Tibial artery (tissue), 4 donors: ENCODE measurements at regions not wholly inside any gene's neighbourhood (a gene's known extent, or its start where the extent isn't known, plus 50 kb on each side); places are given as distances from the start of the nearest gene placed in this dataset.

Experiments used
- DNase-seq, 2 donors: peaks; one replicate each; pipeline ENCODE4 v3.0.0-alpha.2; 2019
- H3K27ac ChIP-seq, 2 donors: fragments of 200-600 bp; sonication (generic) in 1 of 2; 1 replicate in 1 of 2; 2 replicates in 1 of 2; pipeline ENCODE4 v1.5.1; 2018 to 2019; ENCODE audit warnings: mild to moderate bottlenecking in 1 of 2
- H3K27me3 ChIP-seq, 2 donors: fragments of 200-600 bp; sonication (generic) in 1 of 2; one replicate each; pipeline versions ENCODE4 v1.5.1 to v1.6.0; 2016 to 2019
- H3K36me3 ChIP-seq, 3 donors: fragments of 200-600 bp; sonication (generic) in 2 of 3; one replicate each; pipeline ENCODE4 v1.5.1; 2016 to 2019; ENCODE audit warnings: mild to moderate bottlenecking in 2 of 3
- H3K4me1 ChIP-seq, 4 donors: fragments of 200-600 bp; sonication (generic) in 2 of 4; 1 replicate in 3 of 4; 2 replicates in 1 of 4; pipeline ENCODE4 v1.5.1; 2016 to 2019
- H3K4me3 ChIP-seq, 2 donors: fragments of 200-600 bp; sonication (generic) in 1 of 2; 1 replicate in 1 of 2; 2 replicates in 1 of 2; pipeline ENCODE4 v1.5.1; 2018 to 2019; ENCODE audit warnings: mild to moderate bottlenecking in 2 of 2
- H3K9me3 ChIP-seq, 3 donors: fragments of 200-600 bp; sonication (generic) in 1 of 3; one replicate each; pipeline ENCODE4 v1.5.1; 2016 to 2019
- intact Hi-C: fragments of 100-400 bp; cut with DNase I; formaldehyde crosslinking; loops from one replicate; pipeline ENCODE4 v1.15.0; 2023; ENCODE audit warnings: low total_unique reads
- TF ChIP-seq, protein P1 (sequence below), 2 experiments: fragments of 200-600 bp in 1 of 2; fragments of 450-650 bp in 1 of 2; IDR thresholded peaks; one replicate each; pipeline ENCODE4 v1.5.1; 2017 to 2019; ENCODE audit warnings: antibody characterized with exemption in 2 of 2, mild to moderate bottlenecking in 1 of 2, moderate library complexity in 1 of 2

DNA sequence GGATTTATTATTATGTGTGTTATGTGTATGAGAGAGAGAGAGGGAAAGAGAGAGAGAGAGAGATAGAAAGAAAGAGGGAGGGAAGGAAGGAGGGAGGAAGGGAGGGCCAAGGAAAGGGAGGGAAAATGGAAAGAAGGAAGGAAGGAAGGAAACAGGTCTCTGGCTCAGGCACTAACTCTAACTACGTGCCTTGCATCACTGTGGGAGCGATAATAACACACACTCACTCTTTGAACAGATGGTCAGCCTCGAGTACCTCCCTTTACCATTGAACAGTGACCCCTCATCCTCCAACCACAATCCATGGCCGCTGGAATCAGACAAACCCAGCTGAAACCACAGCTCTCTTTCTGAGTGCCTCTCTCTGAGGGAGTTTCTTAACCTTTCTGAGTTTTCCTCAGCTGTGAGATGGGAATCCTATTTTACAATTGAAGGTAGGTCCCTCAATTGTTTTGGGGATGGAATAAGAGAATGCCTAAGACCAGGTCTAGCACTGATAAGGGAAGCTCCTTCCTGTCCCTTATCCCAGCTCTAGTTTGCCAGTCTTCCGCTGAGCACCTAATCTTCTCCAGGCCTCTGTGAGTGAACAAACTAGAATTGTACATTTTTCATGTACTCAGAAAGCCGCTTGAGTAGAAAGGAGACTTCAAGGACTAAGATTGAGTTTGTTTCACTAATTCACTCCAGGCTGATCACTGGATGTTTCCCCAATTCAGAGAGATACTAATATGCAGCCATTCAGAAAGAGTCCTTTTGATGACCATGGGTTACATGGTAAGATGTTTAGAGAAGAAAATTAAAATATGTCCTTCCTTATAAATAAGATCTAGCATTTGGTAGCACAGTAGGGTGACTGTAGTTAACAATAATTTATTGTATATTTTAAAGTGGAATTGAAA lies 62.8 kb downstream of the IRF2BP2 start:
- no peak for DNase-seq
- Histone ChIP-seq H3K27me3 (no peaks in the 10 kb centered on the region), H3K9me3 (no peaks in the 10 kb centered on the region), H3K36me3 (no peaks in the 10 kb centered on the region), H3K27ac (no peak overlapping the region), H3K4me3 (no peak overlapping the region), H3K4me1 (peaks cover 4 to 27% (median 20%) of the 10 kb centered on the region in 4 donors)
- TF ChIP-seq, protein P1, sequence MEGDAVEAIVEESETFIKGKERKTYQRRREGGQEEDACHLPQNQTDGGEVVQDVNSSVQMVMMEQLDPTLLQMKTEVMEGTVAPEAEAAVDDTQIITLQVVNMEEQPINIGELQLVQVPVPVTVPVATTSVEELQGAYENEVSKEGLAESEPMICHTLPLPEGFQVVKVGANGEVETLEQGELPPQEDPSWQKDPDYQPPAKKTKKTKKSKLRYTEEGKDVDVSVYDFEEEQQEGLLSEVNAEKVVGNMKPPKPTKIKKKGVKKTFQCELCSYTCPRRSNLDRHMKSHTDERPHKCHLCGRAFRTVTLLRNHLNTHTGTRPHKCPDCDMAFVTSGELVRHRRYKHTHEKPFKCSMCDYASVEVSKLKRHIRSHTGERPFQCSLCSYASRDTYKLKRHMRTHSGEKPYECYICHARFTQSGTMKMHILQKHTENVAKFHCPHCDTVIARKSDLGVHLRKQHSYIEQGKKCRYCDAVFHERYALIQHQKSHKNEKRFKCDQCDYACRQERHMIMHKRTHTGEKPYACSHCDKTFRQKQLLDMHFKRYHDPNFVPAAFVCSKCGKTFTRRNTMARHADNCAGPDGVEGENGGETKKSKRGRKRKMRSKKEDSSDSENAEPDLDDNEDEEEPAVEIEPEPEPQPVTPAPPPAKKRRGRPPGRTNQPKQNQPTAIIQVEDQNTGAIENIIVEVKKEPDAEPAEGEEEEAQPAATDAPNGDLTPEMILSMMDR (IDR thresholded peaks at IDR 0.05) = no peak
- intact Hi-C loops = loop anchor here (5.0 kb wide), 1 partner anchor 35 kb away; no protein-coding TSS in a partner anchor

DNA sequence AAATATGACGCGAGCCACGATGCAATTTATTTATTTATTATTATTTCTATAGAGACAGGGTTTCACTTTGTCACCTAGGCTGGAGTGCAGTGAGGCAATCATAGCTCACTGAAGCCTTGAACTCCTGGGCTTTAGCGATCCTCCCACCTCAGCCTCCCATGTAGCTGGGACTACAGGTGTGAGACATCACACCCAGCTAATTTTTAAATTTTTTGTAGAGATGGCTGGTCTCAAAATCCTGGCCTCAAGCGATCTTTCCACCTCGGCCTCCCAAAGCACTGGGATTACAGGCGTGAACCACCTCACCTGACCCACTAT lies 63.6 kb downstream of the IRF2BP2 start:
- TF ChIP-seq, protein P1 (IDR thresholded peaks at IDR 0.05) = no peak
- Histone ChIP-seq H3K27ac (no peak overlapping the region), H3K4me3 (no peak overlapping the region), H3K36me3 (no peaks in the 10 kb centered on the region), H3K4me1 (peaks cover 4 to 27% (median 20%) of the 10 kb centered on the region in 4 donors), H3K9me3 (no peaks in the 10 kb centered on the region), H3K27me3 (no peaks in the 10 kb centered on the region)
- intact Hi-C loops = loop anchor here (5.0 kb wide), 1 partner anchor 36 kb away; no protein-coding TSS in a partner anchor
- no peak for DNase-seq

DNA sequence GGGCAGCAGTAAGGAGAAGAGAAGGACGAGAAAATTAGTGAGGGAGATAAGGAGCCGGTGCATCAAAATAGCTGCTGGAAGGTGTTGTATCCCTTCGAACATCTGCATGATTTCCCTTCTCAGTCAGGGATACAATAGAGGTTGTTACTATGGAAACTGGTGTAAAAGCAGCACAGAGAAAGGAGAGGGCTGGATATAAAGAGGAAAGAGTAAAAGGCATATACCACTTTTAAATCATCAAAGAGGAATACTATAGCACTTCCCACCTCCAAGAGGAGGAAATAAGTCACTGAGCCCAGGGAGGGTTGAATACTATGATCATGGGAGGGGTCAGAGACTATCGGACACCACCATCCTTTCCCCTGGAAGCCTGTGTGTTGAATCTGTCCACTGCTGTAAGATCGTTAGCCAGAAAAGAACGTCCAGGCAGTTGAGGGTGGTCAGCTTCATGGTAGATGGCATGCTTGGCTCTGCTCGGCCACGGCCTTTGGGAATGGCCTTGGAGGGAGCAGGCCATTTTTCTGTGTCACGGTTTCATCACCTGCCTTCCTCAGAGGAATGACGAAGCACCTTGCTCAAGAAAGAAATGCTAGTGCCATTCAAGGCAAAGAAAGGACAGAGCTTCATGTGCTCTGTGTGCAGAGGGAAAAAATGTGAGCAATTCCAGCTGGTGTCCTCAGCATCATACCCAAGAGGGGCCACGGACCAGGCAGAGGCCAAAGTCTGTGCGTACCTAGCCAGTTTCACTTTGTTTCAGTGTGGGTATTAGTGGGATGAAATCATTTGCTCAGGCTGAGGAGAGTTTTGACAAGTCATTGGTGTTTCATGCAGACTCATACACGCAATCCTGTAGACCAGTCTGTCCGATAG lies 64.2 kb downstream of the IRF2BP2 start:
- DNase-seq = no peak
- H3K36me3 ChIP-seq = no peaks in the 10 kb centered on the region
- intact Hi-C loops = loop anchor here (5.0 kb wide), 1 partner anchor 37 kb away; no protein-coding TSS in a partner anchor
- no peak overlapping the region for H3K4me3 ChIP-seq
- TF ChIP-seq, protein P1 (IDR thresholded peaks at IDR 0.05) = no peak
- no peaks in the 10 kb centered on the region for H3K27me3 ChIP-seq
- H3K9me3 ChIP-seq = no peaks in the 10 kb centered on the region
- peak overlapping the region; percentile 49 to 62 for H3K27ac ChIP-seq
- H3K4me1 ChIP-seq = peaks cover 4 to 27% (median 20%) of the 10 kb centered on the region in 4 donors

DNA sequence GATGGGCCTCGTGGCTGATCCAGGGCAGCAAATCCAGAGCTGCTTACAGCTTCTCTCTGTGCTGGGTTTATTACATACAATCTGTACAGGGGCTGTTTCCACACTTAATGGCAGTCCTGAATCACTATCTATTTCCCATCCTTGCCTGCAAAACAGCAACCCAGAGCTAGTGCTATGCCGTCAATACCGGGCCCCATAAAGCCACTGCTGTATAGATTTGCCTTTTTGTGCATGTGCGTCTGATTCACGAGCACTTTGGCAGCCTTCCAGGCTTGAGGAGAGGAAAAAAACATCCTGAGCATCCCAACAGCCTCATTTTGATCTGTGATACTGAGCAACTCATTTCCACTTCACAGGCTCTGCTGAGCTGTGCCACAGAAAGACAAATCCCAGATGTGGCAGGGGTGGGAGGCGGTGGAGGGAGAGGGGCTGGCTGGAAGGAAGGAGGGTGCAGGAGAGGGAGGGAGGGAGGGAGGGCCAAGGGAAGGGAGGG lies 65.2 kb upstream of the TARBP1 start:
- Histone ChIP-seq H3K9me3 (no peaks in the 10 kb centered on the region), H3K4me1 (peaks cover 4 to 43% (median 30%) of the 10 kb centered on the region in 4 donors), H3K36me3 (no peaks in the 10 kb centered on the region), H3K27ac (peak overlapping the region; percentile 49 to 62), H3K27me3 (no peaks in the 10 kb centered on the region), H3K4me3 (no peak overlapping the region)
- intact Hi-C loops = no loop called here
- peak; percentile 73 to 81 for DNase-seq
- TF ChIP-seq, protein P1 (IDR thresholded peaks at IDR 0.05) = no peak

DNA sequence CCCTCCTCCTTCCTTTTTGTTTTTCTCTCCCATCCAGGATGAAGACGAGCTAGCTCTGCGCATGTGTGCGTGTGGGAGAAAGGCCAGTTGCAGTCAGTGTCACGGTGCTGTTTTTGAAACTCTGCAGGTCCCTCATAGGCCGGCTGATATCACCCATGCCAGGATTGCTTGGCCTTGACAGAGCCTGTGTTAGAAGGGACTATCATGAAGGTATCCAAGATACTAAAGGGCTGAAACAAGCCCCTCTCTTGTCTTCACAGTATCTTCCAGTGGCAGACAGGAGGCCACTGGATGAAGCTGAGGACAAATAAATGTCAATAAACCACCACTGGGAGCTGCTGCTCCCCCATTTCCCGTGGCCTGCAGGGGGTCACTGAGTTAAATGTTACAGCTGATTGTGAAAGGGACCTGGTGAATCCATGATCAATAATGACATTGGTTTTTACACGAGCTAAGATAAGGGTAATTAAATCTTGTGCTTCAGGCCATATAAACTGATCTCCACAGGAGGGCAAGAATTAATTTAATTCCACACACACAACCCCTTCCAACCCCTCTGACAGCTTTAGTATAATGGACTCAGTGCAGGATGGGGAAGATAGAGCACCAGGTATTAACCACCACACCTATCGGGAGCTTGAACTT lies 64.6 kb upstream of the TARBP1 start:
- no peak overlapping the region for H3K4me3 ChIP-seq
- TF ChIP-seq, protein P1 (IDR thresholded peaks at IDR 0.05) = no peak
- no peaks in the 10 kb centered on the region for H3K9me3 ChIP-seq
- no peaks in the 10 kb centered on the region for H3K27me3 ChIP-seq
- H3K4me1 ChIP-seq = peaks cover 4 to 49% (median 35%) of the 10 kb centered on the region in 4 donors
- H3K36me3 ChIP-seq = no peaks in the 10 kb centered on the region
- DNase-seq = no peak
- peak overlapping the region; percentile 49 to 62 for H3K27ac ChIP-seq
- intact Hi-C loops = no loop called here
